SU-DHL-6 (cell line): ENCODE measurements at regions not wholly inside any gene's neighbourhood (a gene's known extent, or its start where the extent isn't known, plus 50 kb on each side); places are given as distances from the start of the nearest gene placed in this dataset.

Source experiments
- H2AFZ ChIP-seq: fragments of 200-600 bp; sonication (generic); 2 replicates; pipeline ENCODE4 v1.6.1; 2014; ENCODE audit warnings: low read depth, mild to moderate bottlenecking, moderate library complexity, mixed read lengths, antibody characterized with exemption, low read length; ENCODE audit not compliant: severe bottlenecking
- H3F3A ChIP-seq: fragments of 200-600 bp; shearing (Covaris generic); 2 replicates; pipeline ENCODE4 v1.6.0; 2016; ENCODE audit warnings: antibody characterized with exemption, mild to moderate bottlenecking; ENCODE audit not compliant: insufficient read depth
- H3K27ac ChIP-seq: fragments of 200-600 bp; sonication (generic); 2 replicates; pipeline ENCODE4 v1.5.1; 2016; ENCODE audit warnings: low read depth, mild to moderate bottlenecking, low read length, moderate library complexity, mixed read lengths
- H3K27me3 ChIP-seq: fragments of 200-600 bp; sonication (generic), shearing (Covaris generic); 2 replicates; pipeline ENCODE4 v1.6.0; 2014; ENCODE audit warnings: mild to moderate bottlenecking, low read length
- H3K36me3 ChIP-seq: fragments of 200-600 bp; sonication (generic); 2 replicates; pipeline ENCODE4 v1.6.1; 2014; ENCODE audit warnings: mild to moderate bottlenecking, low read length, mixed read lengths
- H3K4me2 ChIP-seq: fragments of 300-600, 200-600 bp; shearing (Covaris generic), sonication (generic); 2 replicates; pipeline ENCODE4 v1.6.0; 2014; ENCODE audit warnings: low read length, low read depth, mild to moderate bottlenecking; ENCODE audit not compliant: poor library complexity, severe bottlenecking
- H3K4me3 ChIP-seq: fragments of 200-600 bp; sonication (generic); 2 replicates; pipeline ENCODE4 v1.5.1; 2014; ENCODE audit warnings: antibody characterized with exemption, low read length, mild to moderate bottlenecking, mixed read lengths; ENCODE audit not compliant: insufficient read depth, poor library complexity, severe bottlenecking
- H3K79me2 ChIP-seq: fragments of 200-600 bp; sonication (generic); 2 replicates; pipeline ENCODE4 v1.6.1; 2014; ENCODE audit warnings: mild to moderate bottlenecking, low read length, moderate library complexity; ENCODE audit not compliant: insufficient read depth
- H3K9ac ChIP-seq: fragments of 200-600 bp; sonication (generic); 2 replicates; pipeline ENCODE4 v1.7.0; 2014; ENCODE audit warnings: mild to moderate bottlenecking, low read length
- H3K9me2 ChIP-seq: fragments of 200-600 bp; sonication (generic); replicated peaks from 2 replicates; pipeline ENCODE4 v1.6.1; 2014; ENCODE audit warnings: low read length; ENCODE audit not compliant: insufficient read depth
- H3K9me3 ChIP-seq: fragments of 200-600 bp; sonication (generic); 2 replicates; pipeline ENCODE4 v1.6.1; 2014; ENCODE audit warnings: low read length, mixed read lengths; ENCODE audit not compliant: insufficient read depth
- H4K20me1 ChIP-seq: fragments of 200-600 bp; sonication (generic); 2 replicates; pipeline ENCODE4 v1.6.1; 2014; ENCODE audit warnings: low read depth, mild to moderate bottlenecking, antibody characterized with exemption, low read length, moderate library complexity, mixed read lengths
- EZH2phosphoT487 ChIP-seq: fragments of 200-600 bp; sonication (generic), shearing (Covaris generic); conservative IDR thresholded peaks from 2 replicates; pipeline ENCODE4 v1.6.1; 2018; ENCODE audit warnings: mild to moderate bottlenecking, antibody characterized with exemption, low read length, moderate library complexity, mixed read lengths
- TF ChIP-seq, protein P1 (sequence below): fragments of 200-600 bp; sonication (generic); IDR thresholded peaks from one replicate; pipeline ENCODE4 v1.5.1; 2017; ENCODE audit warnings: antibody characterized with exemption, mild to moderate bottlenecking, low read length, moderate library complexity; ENCODE audit not compliant: insufficient read depth, poor library complexity, severe bottlenecking

DNA sequence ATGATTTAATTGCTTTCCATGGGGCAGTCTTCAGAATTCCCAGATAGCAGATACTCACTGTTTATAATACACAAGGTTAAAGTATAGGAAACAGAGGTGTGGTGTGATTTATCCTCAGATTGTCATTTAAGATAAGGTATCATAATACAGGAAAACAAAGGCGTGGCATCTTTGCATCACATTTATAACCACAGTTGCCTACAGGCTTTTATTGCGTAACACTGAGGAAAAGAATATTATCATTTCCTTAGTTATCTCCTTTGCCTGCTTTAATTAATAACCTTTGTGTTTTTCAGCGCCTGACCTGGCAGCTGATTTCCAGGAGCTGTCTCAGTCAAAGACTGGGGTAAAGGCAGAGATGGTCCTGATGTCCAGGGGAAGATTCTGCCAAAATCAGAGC, 68.8 kb downstream of the SSX7 start:
- Histone ChIP-seq H3K27me3 (no peaks in the 10 kb centered on the region), H4K20me1 (no peaks in the 10 kb centered on the region), H2AFZ (no peak overlapping the region), H3K79me2 (no peaks in the 10 kb centered on the region), H3K9me3 (no peaks in the 10 kb centered on the region), H3F3A (no peaks in the 10 kb centered on the region), H3K27ac (no peak overlapping the region), H3K36me3 (no peaks in the 10 kb centered on the region), H3K9ac (no peak overlapping the region), H3K9me2 (no peaks in the 10 kb centered on the region), H3K4me2 (no peak overlapping the region), H3K4me3 (no peak overlapping the region)
- no peak for TF ChIP-seq EZH2phosphoT487
- TF ChIP-seq, protein P1, sequence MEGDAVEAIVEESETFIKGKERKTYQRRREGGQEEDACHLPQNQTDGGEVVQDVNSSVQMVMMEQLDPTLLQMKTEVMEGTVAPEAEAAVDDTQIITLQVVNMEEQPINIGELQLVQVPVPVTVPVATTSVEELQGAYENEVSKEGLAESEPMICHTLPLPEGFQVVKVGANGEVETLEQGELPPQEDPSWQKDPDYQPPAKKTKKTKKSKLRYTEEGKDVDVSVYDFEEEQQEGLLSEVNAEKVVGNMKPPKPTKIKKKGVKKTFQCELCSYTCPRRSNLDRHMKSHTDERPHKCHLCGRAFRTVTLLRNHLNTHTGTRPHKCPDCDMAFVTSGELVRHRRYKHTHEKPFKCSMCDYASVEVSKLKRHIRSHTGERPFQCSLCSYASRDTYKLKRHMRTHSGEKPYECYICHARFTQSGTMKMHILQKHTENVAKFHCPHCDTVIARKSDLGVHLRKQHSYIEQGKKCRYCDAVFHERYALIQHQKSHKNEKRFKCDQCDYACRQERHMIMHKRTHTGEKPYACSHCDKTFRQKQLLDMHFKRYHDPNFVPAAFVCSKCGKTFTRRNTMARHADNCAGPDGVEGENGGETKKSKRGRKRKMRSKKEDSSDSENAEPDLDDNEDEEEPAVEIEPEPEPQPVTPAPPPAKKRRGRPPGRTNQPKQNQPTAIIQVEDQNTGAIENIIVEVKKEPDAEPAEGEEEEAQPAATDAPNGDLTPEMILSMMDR = no peak

DNA sequence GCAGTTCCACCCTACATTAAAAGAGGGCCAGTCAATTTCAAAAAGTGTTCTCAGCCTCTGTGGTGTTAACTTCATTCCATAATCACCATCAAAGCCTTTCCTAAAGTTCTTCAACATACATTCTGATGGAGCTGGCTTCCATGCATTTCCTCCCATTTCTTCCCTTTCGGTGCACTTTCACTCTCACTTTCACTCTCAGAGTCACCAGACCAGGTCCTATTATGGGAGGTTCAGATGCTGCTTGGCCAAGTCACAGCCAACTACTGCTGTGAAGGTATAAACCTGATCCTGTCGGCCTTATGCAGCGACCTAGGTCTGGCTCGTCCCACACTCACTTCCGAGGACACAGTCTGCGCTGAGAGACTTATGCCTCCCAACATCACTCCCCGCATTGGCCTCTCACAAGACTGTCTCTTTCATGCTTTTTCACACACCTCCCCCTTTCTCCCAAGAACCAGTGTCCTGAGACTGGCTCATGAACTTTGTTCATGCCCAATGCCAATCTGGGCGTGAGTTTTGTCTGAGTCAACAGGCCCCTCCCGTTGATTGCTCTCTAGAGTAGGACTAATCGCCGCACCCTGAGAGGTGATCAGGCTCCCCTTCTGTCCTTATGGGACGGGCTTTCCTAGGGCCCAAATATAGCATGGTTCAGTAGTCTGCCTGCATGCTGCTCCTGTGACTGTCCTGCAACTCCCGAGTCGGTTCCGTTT, 60.8 kb upstream of the XAGE1B start:
- H3K36me3 ChIP-seq = no peaks in the 10 kb centered on the region
- H3K4me2 ChIP-seq = no peak overlapping the region
- no peaks in the 10 kb centered on the region for H4K20me1 ChIP-seq
- H2AFZ ChIP-seq = no peak overlapping the region
- no peaks in the 10 kb centered on the region for H3K9me2 ChIP-seq
- H3K79me2 ChIP-seq = no peaks in the 10 kb centered on the region
- no peak overlapping the region for H3K27ac ChIP-seq
- TF ChIP-seq EZH2phosphoT487 = no peak
- TF ChIP-seq, protein P1 = no peak
- no peak overlapping the region for H3K9ac ChIP-seq
- no peaks in the 10 kb centered on the region for H3K27me3 ChIP-seq
- H3K4me3 ChIP-seq = no peak overlapping the region
- no peaks in the 10 kb centered on the region for H3K9me3 ChIP-seq
- no peaks in the 10 kb centered on the region for H3F3A ChIP-seq

DNA sequence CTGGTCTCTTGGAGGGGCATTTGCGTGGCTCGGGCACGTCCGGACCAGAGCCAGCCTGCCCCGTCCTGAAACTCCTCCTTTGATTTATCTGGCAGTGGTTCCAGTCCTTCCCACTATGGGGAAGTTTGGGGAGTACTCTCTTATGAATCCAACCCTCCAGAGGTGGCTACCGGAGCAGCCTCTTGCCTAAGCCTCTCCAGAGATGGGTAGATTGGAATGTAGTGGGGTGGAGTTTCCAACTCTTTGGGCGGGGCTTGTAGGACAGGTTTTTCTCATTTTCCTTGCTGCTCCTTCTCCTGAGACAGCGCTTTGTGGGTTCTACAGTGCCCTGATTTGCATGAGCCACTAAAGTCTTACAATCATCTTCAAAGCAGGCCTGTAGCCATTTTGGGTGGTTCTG, 60.1 kb upstream of the XAGE1B start:
- Histone ChIP-seq H3K79me2 (no peaks in the 10 kb centered on the region), H3F3A (no peaks in the 10 kb centered on the region), H2AFZ (no peak overlapping the region), H3K4me2 (no peak overlapping the region), H3K27ac (no peak overlapping the region), H3K27me3 (no peaks in the 10 kb centered on the region), H4K20me1 (no peaks in the 10 kb centered on the region), H3K9me3 (no peaks in the 10 kb centered on the region), H3K36me3 (no peaks in the 10 kb centered on the region), H3K4me3 (no peak overlapping the region), H3K9me2 (no peaks in the 10 kb centered on the region), H3K9ac (no peak overlapping the region)
- TF ChIP-seq, protein P1 = no peak
- no peak for TF ChIP-seq EZH2phosphoT487
